C4-2B (cell line): ENCODE measurements at regions not wholly inside any gene's neighbourhood (a gene's known extent, or its start where the extent isn't known, plus 50 kb on each side); places are given as distances from the start of the nearest gene placed in this dataset.
A peak's percentile ranks its signal among the peaks of the same experiment; 100 is the strongest.

Experiments used
- CTCF ChIP-seq: fragments of 450-650 bp; conservative IDR thresholded peaks from 2 replicates; pipeline ENCODE4 v1.5.1; 2017; ENCODE audit warnings: mild to moderate bottlenecking
- ZFX ChIP-seq: fragments of 450-650 bp; IDR thresholded peaks from 2 replicates; pipeline ENCODE4 v1.6.1; 2017

GRCh38 chr4:20313237-20314030, 61.7 kb downstream of the SLIT2 start:
- TF ChIP-seq CTCF (peak; percentile 76), ZFX (no peak)
